COLO668 (cell line): ENCODE measurements at regions not wholly inside any gene's neighbourhood (a gene's known extent, or its start where the extent isn't known, plus 50 kb on each side); places are given as distances from the start of the nearest gene placed in this dataset.

ENCODE experiments used
- DNase-seq: peaks from one replicate; lab custom pipeline; 2025; ENCODE audit not compliant: unreplicated experiment; lab: John Stamatoyannopoulos, UW

GRCh38 chr4:32454482-32454881 lies 1734.3 kb downstream of the PCDH7 start:
- no peak for DNase-seq

- DNase-seq: no peak
Observed at GRCh38 chr4:32455231-32455630, 1735.1 kb downstream of the PCDH7 start.

GRCh38 chr4:32460972-32461371 lies 1740.8 kb downstream of the PCDH7 start:
- DNase-seq: no peak

GRCh38 chr4:32462944-32463343 lies 1742.8 kb downstream of the PCDH7 start:
- DNase-seq: no peak

GRCh38 chr4:32470087-32470585 lies 1750.0 kb downstream of the PCDH7 start:
- no peak for DNase-seq

GRCh38 chr4:32472918-32473317 lies 1752.7 kb downstream of the PCDH7 start:
- no peak for DNase-seq

- DNase-seq: no peak
Observed at GRCh38 chr4:32475710-32476109, 1755.5 kb downstream of the PCDH7 start.

GRCh38 chr4:32477518-32477917 lies 1757.3 kb downstream of the PCDH7 start:
- DNase-seq: no peak

GRCh38 chr4:32485956-32486355 lies 1765.8 kb downstream of the PCDH7 start:
- no peak for DNase-seq

GRCh38 chr4:32488690-32489089 lies 1768.5 kb downstream of the PCDH7 start:
- DNase-seq: no peak

- no peak for DNase-seq
Observed at GRCh38 chr4:32499171-32499570, 1779.0 kb downstream of the PCDH7 start.

- no peak for DNase-seq
Observed at GRCh38 chr4:32503241-32503640, 1783.1 kb downstream of the PCDH7 start.

GRCh38 chr4:32506067-32506466 lies 1785.9 kb downstream of the PCDH7 start:
- DNase-seq: no peak

- no peak for DNase-seq
Observed at GRCh38 chr4:32519060-32519459, 1798.9 kb downstream of the PCDH7 start.

GRCh38 chr4:32525420-32525819 lies 1805.3 kb downstream of the PCDH7 start:
- DNase-seq: no peak

- DNase-seq: no peak
Observed at GRCh38 chr4:32544846-32545245, 1824.7 kb downstream of the PCDH7 start.

GRCh38 chr4:32551943-32552342 lies 1831.8 kb downstream of the PCDH7 start:
- DNase-seq: no peak

GRCh38 chr4:32560306-32560705 lies 1840.1 kb downstream of the PCDH7 start:
- no peak for DNase-seq

GRCh38 chr4:32562010-32562409 lies 1841.8 kb downstream of the PCDH7 start:
- DNase-seq: no peak

- DNase-seq: no peak
Observed at GRCh38 chr4:32564626-32565025, 1844.5 kb downstream of the PCDH7 start.

- DNase-seq: no peak
Observed at GRCh38 chr4:32569861-32570260, 1849.7 kb downstream of the PCDH7 start.

- DNase-seq: no peak
Observed at GRCh38 chr4:32572366-32572765, 1852.2 kb downstream of the PCDH7 start.

- no peak for DNase-seq
Observed at GRCh38 chr4:32574803-32575202, 1854.6 kb downstream of the PCDH7 start.

- DNase-seq: no peak
Observed at GRCh38 chr4:32589097-32589496, 1868.9 kb downstream of the PCDH7 start.
